ENCODE measurements at regions not wholly inside any gene's neighbourhood (a gene's known extent, or its start where the extent isn't known, plus 50 kb on each side); places are given as distances from the start of the nearest gene placed in this dataset.

DNA sequence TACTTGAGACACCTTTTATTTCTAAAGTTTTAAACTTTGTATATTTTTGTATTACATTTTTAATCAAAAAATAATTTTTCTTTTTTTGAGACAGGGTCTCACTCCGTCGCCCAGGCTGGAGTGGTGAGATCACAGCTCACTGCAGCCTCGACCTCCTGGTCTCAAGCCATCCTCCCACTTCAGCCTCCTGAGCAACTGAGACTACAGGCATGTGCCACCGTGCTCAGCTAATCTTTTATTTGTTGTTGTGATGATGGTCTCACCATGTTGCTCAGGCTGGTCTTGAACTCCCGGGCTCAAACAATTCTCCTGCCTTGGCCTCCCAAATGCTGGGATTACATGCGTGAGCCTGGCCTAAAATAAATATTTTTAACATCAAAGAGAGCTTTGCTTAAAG lies 218.7 kb upstream of the SH3BP4 start:
- Mint-ChIP-seq H3K36me3 (peaks cover 0 to 10% of the 10 kb centered on the region in 2 donors), H3K9me3 (peaks cover 6 to 9% of the 10 kb centered on the region in 2 donors), H3K27ac (no peak overlapping the region)
- DNase-seq (ENCODE audit: low spot score in 2 of 2) (no peak), ATAC-seq (no peak)

- ATAC-seq (no peak), DNase-seq (ENCODE audit: low spot score in 2 of 2) (no peak)
- H3K9me3 Mint-ChIP-seq = peaks cover 6 to 9% of the 10 kb centered on the region in 2 donors
- no peak overlapping the region for H3K27ac Mint-ChIP-seq
- H3K36me3 Mint-ChIP-seq = peaks cover 0 to 10% of the 10 kb centered on the region in 2 donors
Measured at GRCh38 chr2:234732404-234733092, 219.3 kb upstream of the SH3BP4 start.

DNA sequence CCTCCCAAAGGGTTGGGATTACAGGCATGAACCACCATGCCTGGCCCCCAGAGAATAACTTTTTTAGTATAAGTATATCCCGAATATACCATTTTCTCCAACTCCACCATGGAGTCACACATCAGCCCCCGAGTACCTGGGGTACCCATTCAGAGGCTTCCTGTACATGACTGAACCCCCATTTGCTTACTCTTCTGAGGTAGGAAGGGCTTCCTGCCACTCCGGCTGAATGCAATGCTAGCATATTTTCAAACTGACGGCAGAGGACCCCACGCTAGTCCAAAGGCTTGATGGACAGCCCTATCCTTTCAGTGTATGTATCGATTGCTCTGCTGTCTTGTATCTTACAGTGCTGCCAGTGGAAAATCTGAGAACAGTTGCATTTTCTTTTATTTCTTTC lies 220.6 kb upstream of the SH3BP4 start:
- Mint-ChIP-seq H3K27ac (no peak overlapping the region), H3K36me3 (peaks cover 0 to 10% of the 10 kb centered on the region in 2 donors), H3K9me3 (peaks cover 6 to 9% of the 10 kb centered on the region in 2 donors)
- DNase-seq (ENCODE audit: low spot score in 2 of 2) = no peak
- ATAC-seq = no peak

- ATAC-seq (no peak), DNase-seq (ENCODE audit: low spot score in 2 of 2) (no peak)
- Mint-ChIP-seq H3K36me3 (peaks cover 0 to 2% of the 10 kb centered on the region in 2 donors), H3K9me3 (peaks cover 0 to 4% of the 10 kb centered on the region in 2 donors), H3K27ac (no peak overlapping the region)
Measured at GRCh38 chr2:234730066-234730640, 221.7 kb upstream of the SH3BP4 start.

DNA sequence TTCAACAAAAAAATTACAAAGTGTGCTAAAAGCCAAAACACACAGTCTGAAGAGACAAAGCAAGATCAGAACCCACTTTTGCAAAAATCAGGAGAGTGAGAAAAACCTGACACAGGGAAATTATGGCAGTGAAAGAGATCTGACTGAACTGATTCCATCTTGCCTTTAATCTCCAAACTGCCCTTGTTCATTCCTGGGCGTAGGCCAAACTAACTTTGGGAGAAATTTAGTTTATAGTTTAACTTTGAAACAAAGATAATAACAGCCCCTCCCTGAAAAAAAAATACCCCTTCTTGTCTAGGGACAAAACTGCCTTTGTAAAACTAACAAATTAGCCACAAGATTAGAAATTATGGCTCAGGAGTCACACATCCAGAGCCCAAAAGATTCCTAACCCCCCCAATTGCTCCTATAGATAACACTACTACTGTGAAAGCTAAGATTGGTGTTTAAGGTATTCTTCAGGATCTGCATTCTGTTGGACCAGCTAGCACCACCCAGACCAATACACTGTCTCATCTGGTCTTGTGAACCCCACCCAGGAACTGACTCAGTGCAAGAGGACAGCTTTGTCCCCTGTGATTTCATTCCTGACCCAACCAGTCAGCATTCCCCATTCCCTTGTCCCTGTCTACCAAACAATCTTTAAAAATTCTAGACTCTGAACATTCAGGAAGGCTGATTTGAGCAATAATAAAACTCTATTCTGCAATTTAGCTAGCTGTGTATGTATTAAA lies 226.1 kb upstream of the SH3BP4 start:
- ATAC-seq (no peak), DNase-seq (ENCODE audit: low spot score in 2 of 2) (no peak)
- Mint-ChIP-seq H3K9me3 (no peaks in the 10 kb centered on the region), H3K27ac (no peak overlapping the region), H3K36me3 (no peaks in the 10 kb centered on the region)

GRCh38 chr2:234724850-234725249 lies 227.0 kb upstream of the SH3BP4 start:
- DNase-seq (ENCODE audit: low spot score in 2 of 2) (no peak), ATAC-seq (no peak)
- Mint-ChIP-seq H3K36me3 (no peaks in the 10 kb centered on the region), H3K27ac (no peak overlapping the region), H3K9me3 (no peaks in the 10 kb centered on the region)

GRCh38 chr2:234723400-234723799 lies 226.5 kb upstream of the ARL4C start:
- no peaks in the 10 kb centered on the region for H3K36me3 Mint-ChIP-seq
- no peak overlapping the region for H3K27ac Mint-ChIP-seq
- ATAC-seq (no peak), DNase-seq (ENCODE audit: low spot score in 2 of 2) (no peak)
- no peaks in the 10 kb centered on the region for H3K9me3 Mint-ChIP-seq

- no peak for DNase-seq (ENCODE audit: low spot score in 2 of 2)
- no peaks in the 10 kb centered on the region for H3K36me3 Mint-ChIP-seq
- H3K9me3 Mint-ChIP-seq = no peaks in the 10 kb centered on the region
- ATAC-seq = no peak
- H3K27ac Mint-ChIP-seq = no peak overlapping the region
Measured at GRCh38 chr2:234722176-234722575, 225.3 kb upstream of the ARL4C start.

DNA sequence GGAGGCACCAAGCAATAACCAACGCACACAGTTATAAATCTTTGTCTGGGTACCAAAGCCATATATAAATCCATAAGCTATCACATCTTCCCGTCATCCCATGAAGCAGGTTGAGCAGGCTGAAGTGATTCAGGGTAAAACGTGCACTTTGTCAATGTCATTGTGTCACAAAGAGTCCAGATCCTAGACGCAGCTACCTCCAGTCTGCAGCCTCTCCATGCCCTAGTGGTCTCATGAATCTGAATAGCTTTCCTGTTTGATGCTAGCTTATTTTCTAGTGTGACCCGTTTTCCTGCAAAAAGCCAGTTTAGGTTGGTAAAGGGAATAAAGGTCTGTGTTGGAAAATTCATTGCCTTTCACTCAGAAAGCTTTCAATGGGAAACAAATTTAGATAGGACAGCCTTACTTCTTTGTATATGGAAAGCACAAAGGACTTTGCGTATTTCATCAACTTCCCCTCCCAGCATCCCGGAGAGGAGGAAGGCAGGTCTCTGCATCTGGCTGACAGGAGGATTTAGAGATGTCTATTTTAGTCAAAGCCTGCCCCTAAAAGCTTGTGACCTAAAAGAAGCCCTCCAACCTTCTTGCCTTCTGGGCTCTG lies 222.3 kb upstream of the ARL4C start:
- H3K9me3 Mint-ChIP-seq = no peaks in the 10 kb centered on the region
- DNase-seq (ENCODE audit: low spot score in 2 of 2) = no peak
- no peak for ATAC-seq
- H3K27ac Mint-ChIP-seq = no peak overlapping the region
- no peaks in the 10 kb centered on the region for H3K36me3 Mint-ChIP-seq

- H3K9me3 Mint-ChIP-seq = no peaks in the 10 kb centered on the region
- no peaks in the 10 kb centered on the region for H3K36me3 Mint-ChIP-seq
- DNase-seq (ENCODE audit: low spot score in 2 of 2) (no peak), ATAC-seq (no peak)
- H3K27ac Mint-ChIP-seq = no peak overlapping the region
Measured at GRCh38 chr2:234716271-234716670, 219.4 kb upstream of the ARL4C start.

- Mint-ChIP-seq H3K27ac (no peak overlapping the region), H3K36me3 (no peaks in the 10 kb centered on the region), H3K9me3 (no peaks in the 10 kb centered on the region)
- no peak for DNase-seq (ENCODE audit: low spot score in 2 of 2)
- no peak for ATAC-seq
Measured at GRCh38 chr2:234715671-234716250, 218.9 kb upstream of the ARL4C start.

GRCh38 chr2:234714711-234715110 lies 217.8 kb upstream of the ARL4C start:
- Mint-ChIP-seq H3K9me3 (no peaks in the 10 kb centered on the region), H3K27ac (no peak overlapping the region), H3K36me3 (no peaks in the 10 kb centered on the region)
- DNase-seq (ENCODE audit: low spot score in 2 of 2) = no peak
- ATAC-seq = no peak

GRCh38 chr2:234712421-234712935 lies 215.6 kb upstream of the ARL4C start:
- Mint-ChIP-seq H3K36me3 (no peaks in the 10 kb centered on the region), H3K27ac (no peak overlapping the region), H3K9me3 (no peaks in the 10 kb centered on the region)
- ATAC-seq (no peak), DNase-seq (ENCODE audit: low spot score in 2 of 2) (no peak)

- ATAC-seq = no peak
- no peak for DNase-seq (ENCODE audit: low spot score in 2 of 2)
- no peaks in the 10 kb centered on the region for H3K36me3 Mint-ChIP-seq
Measured at GRCh38 chr2:234711308-234711707, 214.4 kb upstream of the ARL4C start.

DNA sequence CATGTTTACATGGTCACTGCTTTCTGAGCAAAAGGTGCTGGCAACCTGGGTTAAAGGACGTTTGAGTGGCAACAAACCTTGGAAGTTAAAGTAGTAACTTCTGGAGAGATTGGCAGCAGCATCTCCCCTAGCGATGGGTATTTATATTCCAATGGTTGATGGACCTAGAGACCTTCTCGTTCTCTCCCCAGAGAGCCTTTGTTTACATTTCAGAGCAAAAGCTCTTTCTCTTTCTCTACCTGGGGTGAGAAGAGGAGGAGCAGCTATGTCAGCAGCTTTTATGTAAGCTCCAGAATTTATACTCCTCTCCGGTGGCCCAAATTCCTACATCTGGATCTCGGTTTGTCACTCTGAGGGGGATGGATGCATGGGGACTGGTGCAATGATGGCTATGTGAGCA lies 213.7 kb upstream of the ARL4C start:
- DNase-seq (ENCODE audit: low spot score in 2 of 2) (no peak), ATAC-seq (no peak)
- no peaks in the 10 kb centered on the region for H3K9me3 Mint-ChIP-seq
- H3K27ac Mint-ChIP-seq = no peak overlapping the region
- H3K36me3 Mint-ChIP-seq = no peaks in the 10 kb centered on the region

More at GRCh38 chr2:234711308-234711707, 214.4 kb upstream of the ARL4C start:
- no peak overlapping the region for H3K27ac Mint-ChIP-seq
- no peaks in the 10 kb centered on the region for H3K9me3 Mint-ChIP-seq

- DNase-seq (ENCODE audit: low spot score in 2 of 2) (no peak), ATAC-seq (no peak)
- Mint-ChIP-seq H3K27ac (no peak overlapping the region), H3K36me3 (no peaks in the 10 kb centered on the region), H3K9me3 (no peaks in the 10 kb centered on the region)
Measured at GRCh38 chr2:234710066-234710465, 213.2 kb upstream of the ARL4C start.

- Mint-ChIP-seq H3K9me3 (no peaks in the 10 kb centered on the region), H3K27ac (no peak overlapping the region), H3K36me3 (no peaks in the 10 kb centered on the region)
- ATAC-seq (no peak), DNase-seq (ENCODE audit: low spot score in 2 of 2) (no peak)
Measured at GRCh38 chr2:234708717-234709116, 211.8 kb upstream of the ARL4C start.

Measured in activated naive CD4-positive, alpha-beta T cell treated with anti-CD3 and anti-CD28 coated beads, Interleukin-2, amount 50 U/mL, for 72 hours (primary cell).